ENCODE measurements at regions not wholly inside any gene's neighbourhood (a gene's known extent, or its start where the extent isn't known, plus 50 kb on each side); places are given as distances from the start of the nearest gene placed in this dataset.

GRCh38 chr15:98431171-98431570, 217.2 kb upstream of the IGF1R start:
- POLR2A ChIA-PET, result no interaction called here
- DNase-seq (ENCODE audit: low read depth, low spot score) (no peak), FAIRE-seq (no peak)
- Histone ChIP-seq H2AFZ (ENCODE audit: low read depth, low read length) (no peak overlapping the region), H4K20me1 (replicated peaks; ENCODE audit: control insufficient read depth, extremely low read depth, insufficient read depth, low read length) (no peaks in the 10 kb centered on the region), H3K36me3 (ENCODE audit: control insufficient read depth in 2 of 2, extremely low read depth in 1 of 2, insufficient read depth in 2 of 2, low read length in 2 of 2) (no peaks in the 10 kb centered on the region), H3K4me2 (ENCODE audit: insufficient read depth, low read length) (no peak overlapping the region), H3K27ac (ENCODE audit: insufficient read depth, low read depth, low read length) (no peak overlapping the region), H3K4me1 (ENCODE audit: control insufficient read depth, extremely low read depth, insufficient read depth, low read length) (no peaks in the 10 kb centered on the region), H3K4me3 (replicated peaks in 1 of 3; ENCODE audit: insufficient read depth in 1 of 3, low read depth in 1 of 3, low read length in 3 of 3) (no peak overlapping the region), H3K27me3 (ENCODE audit: control insufficient read depth in 2 of 2, insufficient read depth in 2 of 2, low read length in 2 of 2) (no peaks in the 10 kb centered on the region), H3K79me2 (ENCODE audit: control insufficient read depth, insufficient read depth, low read length) (no peaks in the 10 kb centered on the region), H3K9me3 (replicated peaks; ENCODE audit: control insufficient read depth, insufficient read depth, low read length) (no peaks in the 10 kb centered on the region), H3K9ac (replicated peaks; ENCODE audit: extremely low read depth, insufficient read depth, low read length) (no peak overlapping the region), H3K9me1 (replicated peaks; ENCODE audit: control insufficient read depth, extremely low read depth, insufficient read depth, low read length) (no peaks in the 10 kb centered on the region)
- dilution Hi-C loops (cut with MboI; ENCODE audit: extremely low pct_ligation_motif_present, low sequenced_read_pairs), result no loop called here
- TF ChIP-seq MYC (IDR thresholded peaks at IDR 0.05; ENCODE audit: low read depth, low read length), result no peak
- TF ChIP-seq EZH2 (IDR thresholded peaks at IDR 0.05; ENCODE audit: borderline replicate concordance, low read depth, low read length, severe bottlenecking), result no peak
- no peak for TF ChIP-seq MAX (IDR thresholded peaks at IDR 0.05; ENCODE audit: insufficient read depth, insufficient read length)
- TF ChIP-seq GATA2 (IDR thresholded peaks at IDR 0.05; ENCODE audit: insufficient read depth, insufficient read length, low read depth, low read length), result no peak
- no peak for TF ChIP-seq FOS (IDR thresholded peaks at IDR 0.05; ENCODE audit: borderline replicate concordance, insufficient read depth, low read length)
- no peak for TF ChIP-seq POLR2AphosphoS5 (IDR thresholded peaks at IDR 0.05; ENCODE audit: insufficient read depth, low read depth, low read length)
- no peak for TF ChIP-seq JUN (IDR thresholded peaks at IDR 0.05; ENCODE audit: borderline replicate concordance, insufficient read depth, insufficient read length, low read depth)
- TF ChIP-seq CTCF (IDR thresholded peaks at IDR 0.05; ENCODE audit: extremely low read depth in 1 of 2, insufficient read depth in 1 of 2, low read depth in 1 of 2, low read length in 2 of 2), result no peak
- no peak for TF ChIP-seq POLR2A (IDR thresholded peaks at IDR 0.05; ENCODE audit: low read depth, low read length)
- intact Hi-C loops (cut with micrococcal nuclease), result no loop called here
- CTCF ChIA-PET, result interaction anchor here (3.3 kb wide), 1 partner anchor 645 kb away, joined by 13 read pairs; no protein-coding TSS in a partner anchor
- no TSS peak for BruUV-seq (replicated peaks)
